ENCODE measurements at regions not wholly inside any gene's neighbourhood (a gene's known extent, or its start where the extent isn't known, plus 50 kb on each side); places are given as distances from the start of the nearest gene placed in this dataset.

DNA sequence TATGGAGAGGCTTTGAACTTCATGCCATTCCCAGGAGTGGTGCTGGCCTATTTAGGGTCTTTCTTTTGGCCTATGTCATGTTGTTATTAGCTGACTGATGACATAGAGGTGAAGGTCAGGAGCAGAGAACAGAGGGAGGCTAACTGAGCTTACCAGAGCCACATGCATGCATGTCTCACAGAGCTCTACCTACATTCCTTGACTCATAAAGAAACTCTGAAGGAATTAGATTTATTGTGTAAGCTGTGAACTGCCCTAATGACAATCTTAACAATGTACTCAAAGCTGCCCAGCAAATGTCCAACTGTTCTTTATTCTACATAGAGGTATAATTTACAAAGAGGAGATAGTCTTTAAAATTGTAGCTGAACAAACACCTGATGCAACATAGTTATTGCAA, 192.7 kb upstream of the CNR1 start:
- Histone ChIP-seq H3K27ac (no peak overlapping the region), H3K4me3 (no peak overlapping the region), H3K9me3 (ENCODE audit: low read depth) (no peaks in the 10 kb centered on the region), H3K27me3 (no peaks in the 10 kb centered on the region), H3K4me1 (ENCODE audit: low read depth) (no peaks in the 10 kb centered on the region), H3K36me3 (no peaks in the 10 kb centered on the region)
- peak in 1 of 2 donors; percentile 29 for DNase-seq (ENCODE audit: low read depth in 1 of 2, low spot score in 1 of 2)
- TF ChIP-seq, protein P1, sequence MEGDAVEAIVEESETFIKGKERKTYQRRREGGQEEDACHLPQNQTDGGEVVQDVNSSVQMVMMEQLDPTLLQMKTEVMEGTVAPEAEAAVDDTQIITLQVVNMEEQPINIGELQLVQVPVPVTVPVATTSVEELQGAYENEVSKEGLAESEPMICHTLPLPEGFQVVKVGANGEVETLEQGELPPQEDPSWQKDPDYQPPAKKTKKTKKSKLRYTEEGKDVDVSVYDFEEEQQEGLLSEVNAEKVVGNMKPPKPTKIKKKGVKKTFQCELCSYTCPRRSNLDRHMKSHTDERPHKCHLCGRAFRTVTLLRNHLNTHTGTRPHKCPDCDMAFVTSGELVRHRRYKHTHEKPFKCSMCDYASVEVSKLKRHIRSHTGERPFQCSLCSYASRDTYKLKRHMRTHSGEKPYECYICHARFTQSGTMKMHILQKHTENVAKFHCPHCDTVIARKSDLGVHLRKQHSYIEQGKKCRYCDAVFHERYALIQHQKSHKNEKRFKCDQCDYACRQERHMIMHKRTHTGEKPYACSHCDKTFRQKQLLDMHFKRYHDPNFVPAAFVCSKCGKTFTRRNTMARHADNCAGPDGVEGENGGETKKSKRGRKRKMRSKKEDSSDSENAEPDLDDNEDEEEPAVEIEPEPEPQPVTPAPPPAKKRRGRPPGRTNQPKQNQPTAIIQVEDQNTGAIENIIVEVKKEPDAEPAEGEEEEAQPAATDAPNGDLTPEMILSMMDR (IDR thresholded peaks at IDR 0.05; ENCODE audit: low read depth, low read length), result no peak

GRCh38 chr6:88349511-88349910, 183.4 kb upstream of the CNR1 start:
- TF ChIP-seq, protein P1 (IDR thresholded peaks at IDR 0.05; ENCODE audit: low read depth, low read length), result no peak
- DNase-seq (ENCODE audit: low read depth in 1 of 2, low spot score in 1 of 2), result peak in 1 of 2 donors; percentile 42
- H3K4me1 ChIP-seq (ENCODE audit: low read depth), result no peaks in the 10 kb centered on the region
- no peaks in the 10 kb centered on the region for H3K36me3 ChIP-seq
- no peak overlapping the region for H3K27ac ChIP-seq
- no peaks in the 10 kb centered on the region for H3K27me3 ChIP-seq
- H3K4me3 ChIP-seq, result no peak overlapping the region
- no peaks in the 10 kb centered on the region for H3K9me3 ChIP-seq (ENCODE audit: low read depth)

GRCh38 chr6:88342336-88342735, 176.2 kb upstream of the CNR1 start:
- Histone ChIP-seq H3K36me3 (no peaks in the 10 kb centered on the region), H3K9me3 (ENCODE audit: low read depth) (no peaks in the 10 kb centered on the region), H3K4me3 (no peak overlapping the region), H3K27ac (no peak overlapping the region), H3K27me3 (no peaks in the 10 kb centered on the region), H3K4me1 (ENCODE audit: low read depth) (no peaks in the 10 kb centered on the region)
- DNase-seq (ENCODE audit: low read depth in 1 of 2, low spot score in 1 of 2), result no peak
- TF ChIP-seq, protein P1 (IDR thresholded peaks at IDR 0.05; ENCODE audit: low read depth, low read length), result no peak

- Histone ChIP-seq H3K36me3 (no peaks in the 10 kb centered on the region), H3K27ac (no peak overlapping the region), H3K27me3 (no peaks in the 10 kb centered on the region), H3K4me1 (ENCODE audit: low read depth) (no peaks in the 10 kb centered on the region), H3K9me3 (ENCODE audit: low read depth) (no peaks in the 10 kb centered on the region), H3K4me3 (no peak overlapping the region)
- no peak for DNase-seq (ENCODE audit: low read depth in 1 of 2, low spot score in 1 of 2)
- TF ChIP-seq, protein P1 (IDR thresholded peaks at IDR 0.05; ENCODE audit: low read depth, low read length), result no peak
Observed at GRCh38 chr6:88339761-88340160, 173.6 kb upstream of the CNR1 start.

- no peaks in the 10 kb centered on the region for H3K27me3 ChIP-seq
- H3K9me3 ChIP-seq (ENCODE audit: low read depth), result no peaks in the 10 kb centered on the region
- no peak overlapping the region for H3K4me3 ChIP-seq
- DNase-seq (ENCODE audit: low read depth in 1 of 2, low spot score in 1 of 2), result no peak
- H3K36me3 ChIP-seq, result no peaks in the 10 kb centered on the region
- H3K4me1 ChIP-seq (ENCODE audit: low read depth), result no peaks in the 10 kb centered on the region
- TF ChIP-seq, protein P1 (IDR thresholded peaks at IDR 0.05; ENCODE audit: low read depth, low read length), result no peak
- no peak overlapping the region for H3K27ac ChIP-seq
Observed at GRCh38 chr6:88321306-88321705, 155.2 kb upstream of the CNR1 start.

GRCh38 chr6:88311561-88311960, 145.4 kb upstream of the CNR1 start:
- no peaks in the 10 kb centered on the region for H3K9me3 ChIP-seq (ENCODE audit: low read depth)
- H3K4me3 ChIP-seq, result no peak overlapping the region
- no peaks in the 10 kb centered on the region for H3K36me3 ChIP-seq
- no peaks in the 10 kb centered on the region for H3K27me3 ChIP-seq
- no peak for DNase-seq (ENCODE audit: low read depth in 1 of 2, low spot score in 1 of 2)
- TF ChIP-seq, protein P1 (IDR thresholded peaks at IDR 0.05; ENCODE audit: low read depth, low read length), result no peak
- H3K4me1 ChIP-seq (ENCODE audit: low read depth), result no peaks in the 10 kb centered on the region
- H3K27ac ChIP-seq, result no peak overlapping the region
